Neural cell (in vitro differentiated cells): ENCODE measurements at regions not wholly inside any gene's neighbourhood (a gene's known extent, or its start where the extent isn't known, plus 50 kb on each side); places are given as distances from the start of the nearest gene placed in this dataset.

Experiments used
- H2AFZ ChIP-seq: fragments of 200-600, 300-800 bp; sonication (generic), shearing (Covaris generic); 2 replicates; pipeline ENCODE4 v1.6.0; 2014; ENCODE audit warnings: low read depth, mild to moderate bottlenecking, antibody characterized with exemption, low read length, moderate library complexity
- H3F3A ChIP-seq: fragments of 200-600 bp; shearing (Covaris generic); 2 replicates; pipeline ENCODE4 v1.6.1; 2016; ENCODE audit warnings: mild to moderate bottlenecking, moderate library complexity, mixed read lengths, antibody characterized with exemption, low read length; ENCODE audit not compliant: insufficient read depth, poor library complexity, severe bottlenecking
- H3K27ac ChIP-seq: fragments of 200-600, 300-800 bp; sonication (generic), shearing (Covaris generic); 2 replicates; pipeline ENCODE4 v1.5.1; 2014; ENCODE audit warnings: mild to moderate bottlenecking, low read length, moderate library complexity
- H3K27me3 ChIP-seq: fragments of 300-800, 200-600 bp; sonication (generic), shearing (Covaris generic); 2 replicates; pipeline ENCODE4 v1.6.0; 2014; ENCODE audit warnings: mild to moderate bottlenecking, low read depth, low read length, moderate library complexity; ENCODE audit not compliant: insufficient read depth
- H3K36me3 ChIP-seq: fragments of 300-800, 200-600 bp; sonication (generic), shearing (Covaris generic); 2 replicates; pipeline ENCODE4 v1.5.1; 2014; ENCODE audit warnings: mild to moderate bottlenecking, antibody characterized with exemption, low read length, moderate library complexity; ENCODE audit not compliant: insufficient read depth
- H3K4me2 ChIP-seq: fragments of 300-800, 200-600 bp; sonication (generic), shearing (Covaris generic); 2 replicates; pipeline ENCODE4 v1.6.0; 2014; ENCODE audit warnings: mild to moderate bottlenecking, low read length
- H3K4me3 ChIP-seq: fragments of 300-800, 200-600 bp; sonication (generic), shearing (Covaris generic); 2 replicates; pipeline ENCODE4 v1.5.1; 2014; ENCODE audit warnings: mild to moderate bottlenecking, low read length, moderate library complexity
- H3K79me2 ChIP-seq: fragments of 200-600 bp; shearing (Covaris generic); replicated peaks from 2 replicates; pipeline ENCODE4 v1.6.0; 2014; ENCODE audit warnings: mild to moderate bottlenecking, low read length, moderate library complexity; ENCODE audit not compliant: insufficient read depth
- H3K9ac ChIP-seq: fragments of 300-800, 200-600 bp; sonication (generic), shearing (Covaris generic); 2 replicates; pipeline ENCODE4 v1.6.1; 2016; ENCODE audit warnings: mild to moderate bottlenecking, low read length, mixed read lengths
- H3K9me2 ChIP-seq: fragments of 200-600 bp; shearing (Covaris generic); 2 replicates; pipeline ENCODE4 v1.6.1; 2016; ENCODE audit warnings: mild to moderate bottlenecking, low read length, mixed read lengths; ENCODE audit not compliant: insufficient read depth
- H3K9me3 ChIP-seq: fragments of 200-600, 300-800 bp; sonication (generic), shearing (Covaris generic); 2 replicates; pipeline ENCODE4 v1.6.1; 2016; ENCODE audit warnings: mild to moderate bottlenecking, mixed run types, low read length, moderate library complexity, mixed read lengths
- H4K20me1 ChIP-seq: fragments of 200-600 bp; shearing (Covaris generic); 2 replicates; pipeline ENCODE4 v1.6.1; 2016; ENCODE audit warnings: mild to moderate bottlenecking, mixed run types; ENCODE audit not compliant: insufficient read depth
- CTCF ChIP-seq: fragments of 450-650 bp; IDR thresholded peaks from 2 replicates; pipeline ENCODE4 v1.5.1; 2014; ENCODE audit warnings: antibody characterized with exemption, mild to moderate bottlenecking, moderate library complexity; ENCODE audit not compliant: poor library complexity, severe bottlenecking
- EP300 ChIP-seq: fragments of 450-650 bp; conservative IDR thresholded peaks from 2 replicates; pipeline ENCODE4 v1.6.1; 2014; ENCODE audit warnings: antibody characterized with exemption, mild to moderate bottlenecking, moderate library complexity; ENCODE audit not compliant: poor library complexity, severe bottlenecking
- EZH2 ChIP-seq: fragments of 200-600, 300-800 bp; shearing (Covaris generic), sonication (generic); IDR thresholded peaks from 2 replicates; pipeline ENCODE4 v1.6.1; 2014; ENCODE audit warnings: antibody characterized with exemption, low read length, borderline replicate concordance, mild to moderate bottlenecking; ENCODE audit not compliant: insufficient read depth, poor library complexity, severe bottlenecking
- MXI1 ChIP-seq: fragments of 450-650 bp; conservative IDR thresholded peaks from 2 replicates; pipeline ENCODE4 v1.6.1; 2014; ENCODE audit warnings: antibody characterized with exemption, mild to moderate bottlenecking; ENCODE audit not compliant: poor library complexity, severe bottlenecking
- POLR2AphosphoS5 ChIP-seq: IDR thresholded peaks from 2 replicates; pipeline ENCODE4 v1.6.1; 2012
- RAD21 ChIP-seq: fragments of 450-650 bp; conservative IDR thresholded peaks from 2 replicates; pipeline ENCODE4 v1.6.1; 2014; ENCODE audit warnings: antibody characterized with exemption, mild to moderate bottlenecking, moderate library complexity
- REST ChIP-seq: IDR thresholded peaks from 2 replicates; pipeline ENCODE4 v1.6.1; 2012; ENCODE audit warnings: borderline replicate concordance
- SMC3 ChIP-seq: fragments of 450-650 bp; conservative IDR thresholded peaks from 2 replicates; pipeline ENCODE4 v1.6.1; 2014; ENCODE audit warnings: antibody characterized with exemption, mild to moderate bottlenecking, moderate library complexity; ENCODE audit not compliant: poor library complexity
- TAF1 ChIP-seq: IDR thresholded peaks from 2 replicates; pipeline ENCODE4 v1.6.1; 2012; ENCODE audit warnings: low read depth

GRCh38 chr9:95666785-95667155, 150.0 kb upstream of the PTCH1 start:
- no peak overlapping the region for H3K4me2 ChIP-seq

GRCh38 chr9:95666096-95666784, 149.5 kb upstream of the PTCH1 start:
- no peaks in the 10 kb centered on the region for H4K20me1 ChIP-seq
- no peaks in the 10 kb centered on the region for H3K9me2 ChIP-seq
- no peaks in the 10 kb centered on the region for H3K27me3 ChIP-seq
- no peaks in the 10 kb centered on the region for H3K79me2 ChIP-seq
- H3K4me2 ChIP-seq = no peak overlapping the region
- H3K9ac ChIP-seq = no peak overlapping the region
- no peak overlapping the region for H2AFZ ChIP-seq
- H3F3A ChIP-seq = no peaks in the 10 kb centered on the region
- no peak overlapping the region for H3K4me3 ChIP-seq
- no peak overlapping the region for H3K27ac ChIP-seq
- H3K9me3 ChIP-seq = no peaks in the 10 kb centered on the region
- no peaks in the 10 kb centered on the region for H3K36me3 ChIP-seq
- no peak for TF ChIP-seq MXI1
- TF ChIP-seq SMC3 = no peak
- no peak for TF ChIP-seq REST
- TF ChIP-seq RAD21 = no peak
- no peak for TF ChIP-seq POLR2AphosphoS5
- TF ChIP-seq EZH2 = no peak
- TF ChIP-seq TAF1 = no peak
- no peak for TF ChIP-seq EP300

More at GRCh38 chr9:95666785-95667155, 150.0 kb upstream of the PTCH1 start:
- no peak overlapping the region for H3K27ac ChIP-seq
- no peak overlapping the region for H3K9ac ChIP-seq
- H3K79me2 ChIP-seq = no peaks in the 10 kb centered on the region
- no peaks in the 10 kb centered on the region for H3K27me3 ChIP-seq
- no peaks in the 10 kb centered on the region for H3K9me2 ChIP-seq
- H3F3A ChIP-seq = no peaks in the 10 kb centered on the region
- no peaks in the 10 kb centered on the region for H3K36me3 ChIP-seq
- H3K4me3 ChIP-seq = no peak overlapping the region
- H2AFZ ChIP-seq = no peak overlapping the region
- TF ChIP-seq SMC3 (no peak), REST (no peak), TAF1 (no peak), CTCF (no peak), EP300 (no peak), POLR2AphosphoS5 (no peak), MXI1 (no peak), EZH2 (no peak), RAD21 (no peak)
- no peaks in the 10 kb centered on the region for H3K9me3 ChIP-seq
- no peaks in the 10 kb centered on the region for H4K20me1 ChIP-seq
